ENCODE measurements at regions not wholly inside any gene's neighbourhood (a gene's known extent, or its start where the extent isn't known, plus 50 kb on each side); places are given as distances from the start of the nearest gene placed in this dataset.

- ATAC-seq (no peak), DNase-seq (peak in 3 of 6 donors; percentile 12 to 45 (median 41))
- WGBS, 2 donors = 80 to 81% methylated on average over 18 of the region's 18 CpGs
These were observed 171.4 kb downstream of the SEC14L1 start for GRCh38 chr17:77312061-77312701.

GRCh38 chr17:77312786-77313599 lies 172.2 kb downstream of the SEC14L1 start:
- peak; percentile 22 to 74 (median 38) for ATAC-seq
- Histone ChIP-seq H3K27me3 (no peaks in the 10 kb centered on the region), H3K9me3 (no peaks in the 10 kb centered on the region), H3K4me3 (no peak overlapping the region), H3K36me3 (no peaks in the 10 kb centered on the region), H3K4me1 (no peaks in the 10 kb centered on the region), H3K27ac (no peak overlapping the region)
- intact Hi-C loops (cut with DNase I) = no loop called here
- no peak for FAIRE-seq
- 75 to 77% methylated on average over 23 of the region's 23 CpGs for WGBS, 2 donors
- peak in 3 of 6 donors; percentile 25 to 62 (median 41) for DNase-seq
- no peak for TF ChIP-seq CTCF (IDR thresholded peaks at IDR 0.05)

More at GRCh38 chr17:77312061-77312701, 171.4 kb downstream of the SEC14L1 start:
- no peak for FAIRE-seq
- TF ChIP-seq CTCF (IDR thresholded peaks at IDR 0.05) = no peak
- Histone ChIP-seq H3K4me3 (no peak overlapping the region), H3K9me3 (no peaks in the 10 kb centered on the region), H3K27me3 (no peaks in the 10 kb centered on the region), H3K36me3 (no peaks in the 10 kb centered on the region), H3K27ac (no peak overlapping the region), H3K4me1 (no peaks in the 10 kb centered on the region)
- intact Hi-C loops (cut with DNase I) = no loop called here

- 93 to 97% methylated on average over 7 of the region's 7 CpGs for WGBS, 2 donors
- Histone ChIP-seq H3K27me3 (no peaks in the 10 kb centered on the region), H3K4me1 (peaks cover 0 to under 1% (median 0%) of the 10 kb centered on the region in 3 donors), H3K9me3 (no peaks in the 10 kb centered on the region), H3K27ac (no peak overlapping the region), H3K4me3 (no peak overlapping the region), H3K36me3 (no peaks in the 10 kb centered on the region)
- TF ChIP-seq CTCF (IDR thresholded peaks at IDR 0.05) = no peak
- no peak for ATAC-seq
- DNase-seq = peak in 2 of 6 donors; percentile 13 to 17
- no peak for FAIRE-seq
- intact Hi-C loops (cut with DNase I) = no loop called here
These were observed 173.1 kb downstream of the SEC14L1 start for GRCh38 chr17:77313831-77314230.

GRCh38 chr17:77314601-77315000 lies 173.8 kb downstream of the SEC14L1 start:
- ATAC-seq = no peak
- intact Hi-C loops (cut with DNase I) = no loop called here
- WGBS, 2 donors = 89 to 93% methylated on average over 11 of the region's 11 CpGs
- Histone ChIP-seq H3K27ac (no peak overlapping the region), H3K4me3 (no peak overlapping the region), H3K27me3 (no peaks in the 10 kb centered on the region), H3K4me1 (peaks cover 0 to 3% (median 0%) of the 10 kb centered on the region in 3 donors), H3K36me3 (no peaks in the 10 kb centered on the region), H3K9me3 (no peaks in the 10 kb centered on the region)
- peak in 2 of 6 donors; percentile 35 to 47 for DNase-seq
- TF ChIP-seq CTCF (IDR thresholded peaks at IDR 0.05) = no peak
- FAIRE-seq = no peak

Measured in pancreas (tissue), 10 donors.